ENCODE measurements at regions not wholly inside any gene's neighbourhood (a gene's known extent, or its start where the extent isn't known, plus 50 kb on each side); places are given as distances from the start of the nearest gene placed in this dataset.

- no peak for TF ChIP-seq CTCF (IDR thresholded peaks at IDR 0.05; ENCODE audit: low read depth, low read length, missing control alignments)
- in situ Hi-C loops (cut with HindIII; ENCODE audit: low sequenced_read_pairs): no loop called here
- H3K4me3 ChIP-seq (ENCODE audit: low read depth, low read length): no peak overlapping the region
- DNase-seq (ENCODE audit: low read depth): no peak
These were observed 342.7 kb downstream of the PDGFC start for GRCh38 chr4:156628858-156629257.

GRCh38 chr4:156623376-156623775, 348.2 kb downstream of the PDGFC start:
- DNase-seq (ENCODE audit: low read depth): no peak
- in situ Hi-C loops (cut with HindIII; ENCODE audit: low sequenced_read_pairs): no loop called here
- no peak overlapping the region for H3K4me3 ChIP-seq (ENCODE audit: low read depth, low read length)
- TF ChIP-seq CTCF (IDR thresholded peaks at IDR 0.05; ENCODE audit: low read depth, low read length, missing control alignments): no peak

GRCh38 chr4:156620786-156621185, 350.8 kb downstream of the PDGFC start:
- no peak for TF ChIP-seq CTCF (IDR thresholded peaks at IDR 0.05; ENCODE audit: low read depth, low read length, missing control alignments)
- in situ Hi-C loops (cut with HindIII; ENCODE audit: low sequenced_read_pairs): no loop called here
- H3K4me3 ChIP-seq (ENCODE audit: low read depth, low read length): no peak overlapping the region
- DNase-seq (ENCODE audit: low read depth): no peak

- DNase-seq (ENCODE audit: low read depth): no peak
- no peak for TF ChIP-seq CTCF (IDR thresholded peaks at IDR 0.05; ENCODE audit: low read depth, low read length, missing control alignments)
- H3K4me3 ChIP-seq (ENCODE audit: low read depth, low read length): no peak overlapping the region
- in situ Hi-C loops (cut with HindIII; ENCODE audit: low sequenced_read_pairs): no loop called here
These were observed 352.3 kb downstream of the PDGFC start for GRCh38 chr4:156619154-156619934.

GRCh38 chr4:156615066-156615531, 356.5 kb downstream of the PDGFC start:
- in situ Hi-C loops (cut with HindIII; ENCODE audit: low sequenced_read_pairs): no loop called here
- H3K4me3 ChIP-seq (ENCODE audit: low read depth, low read length): no peak overlapping the region
- TF ChIP-seq CTCF (IDR thresholded peaks at IDR 0.05; ENCODE audit: low read depth, low read length, missing control alignments): no peak
- DNase-seq (ENCODE audit: low read depth): peak; percentile 92

- no peak for TF ChIP-seq CTCF (IDR thresholded peaks at IDR 0.05; ENCODE audit: low read depth, low read length, missing control alignments)
- no peak for DNase-seq (ENCODE audit: low read depth)
- no peak overlapping the region for H3K4me3 ChIP-seq (ENCODE audit: low read depth, low read length)
- in situ Hi-C loops (cut with HindIII; ENCODE audit: low sequenced_read_pairs): no loop called here
These were observed 357.1 kb downstream of the PDGFC start for GRCh38 chr4:156614536-156614935.

Data from astrocyte of the cerebellum (primary cell).